ENCODE measurements at regions not wholly inside any gene's neighbourhood (a gene's known extent, or its start where the extent isn't known, plus 50 kb on each side); places are given as distances from the start of the nearest gene placed in this dataset.

- H3K27me3 ChIP-seq = no peaks in the 10 kb centered on the region
- H3K9ac ChIP-seq (ENCODE audit: low read depth in 2 of 2, low read length in 2 of 2) = no peak overlapping the region
- H3K4me3 ChIP-seq = no peak overlapping the region
- H3K9me3 ChIP-seq = no peaks in the 10 kb centered on the region
- TF ChIP-seq CTCF (IDR thresholded peaks at IDR 0.05) = no peak
- no peaks in the 10 kb centered on the region for H3K36me3 ChIP-seq
- H3K4me1 ChIP-seq = no peaks in the 10 kb centered on the region
- no peak overlapping the region for H3K27ac ChIP-seq
- intact Hi-C loops (cut with DNase I) = no loop called here
- no peak for DNase-seq
Measured at GRCh38 chr12:114194956-114195355, 211.0 kb downstream of the TBX5 start.

DNA sequence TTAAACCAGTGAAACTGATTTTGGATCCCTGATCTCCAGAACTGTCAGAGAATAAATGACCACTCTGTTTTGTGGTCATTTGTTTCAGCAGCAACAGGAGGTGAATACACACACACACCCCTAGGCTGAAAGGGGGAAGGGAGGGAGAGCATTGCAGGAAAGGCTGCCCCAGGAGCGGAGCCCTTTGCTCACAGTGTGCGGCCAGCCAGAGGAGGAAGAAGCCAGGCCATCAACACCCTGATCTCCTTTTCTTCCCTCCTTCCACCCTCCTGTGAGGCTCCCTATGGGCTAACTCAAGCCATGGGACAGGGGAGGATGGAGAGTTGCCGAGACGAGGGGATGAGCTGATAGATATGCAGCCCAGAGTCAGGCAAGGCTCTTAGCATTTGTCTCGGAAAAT, 211.9 kb downstream of the TBX5 start:
- Histone ChIP-seq H3K4me3 (no peak overlapping the region), H3K27me3 (no peaks in the 10 kb centered on the region), H3K9ac (ENCODE audit: low read depth in 2 of 2, low read length in 2 of 2) (no peak overlapping the region), H3K27ac (no peak overlapping the region), H3K4me1 (no peaks in the 10 kb centered on the region), H3K9me3 (no peaks in the 10 kb centered on the region), H3K36me3 (no peaks in the 10 kb centered on the region)
- no peak for TF ChIP-seq CTCF (IDR thresholded peaks at IDR 0.05)
- intact Hi-C loops (cut with DNase I) = no loop called here
- no peak for DNase-seq

DNA sequence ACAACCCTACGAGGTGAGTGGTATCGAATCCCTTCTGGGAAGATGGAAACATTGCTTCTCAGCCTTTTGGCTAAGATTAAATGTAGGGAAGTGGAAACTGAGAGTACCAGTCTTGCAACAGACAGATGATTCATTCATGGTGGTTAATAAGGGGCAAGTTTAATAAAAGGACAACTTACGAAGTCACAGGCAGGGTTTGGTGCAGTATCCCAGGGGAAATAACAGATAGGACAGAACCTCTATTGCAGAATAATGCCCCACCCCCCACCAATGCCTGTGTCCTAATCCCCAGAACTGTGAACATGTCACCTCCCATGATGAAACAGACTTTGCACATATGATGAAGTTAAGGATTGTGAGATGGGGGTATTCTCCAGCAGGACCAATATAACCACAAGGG, 212.5 kb downstream of the TBX5 start:
- Histone ChIP-seq H3K27ac (no peak overlapping the region), H3K27me3 (no peaks in the 10 kb centered on the region), H3K4me1 (no peaks in the 10 kb centered on the region), H3K36me3 (no peaks in the 10 kb centered on the region), H3K4me3 (no peak overlapping the region), H3K9me3 (no peaks in the 10 kb centered on the region), H3K9ac (ENCODE audit: low read depth in 2 of 2, low read length in 2 of 2) (no peak overlapping the region)
- DNase-seq = no peak
- intact Hi-C loops (cut with DNase I) = no loop called here
- no peak for TF ChIP-seq CTCF (IDR thresholded peaks at IDR 0.05)

DNA sequence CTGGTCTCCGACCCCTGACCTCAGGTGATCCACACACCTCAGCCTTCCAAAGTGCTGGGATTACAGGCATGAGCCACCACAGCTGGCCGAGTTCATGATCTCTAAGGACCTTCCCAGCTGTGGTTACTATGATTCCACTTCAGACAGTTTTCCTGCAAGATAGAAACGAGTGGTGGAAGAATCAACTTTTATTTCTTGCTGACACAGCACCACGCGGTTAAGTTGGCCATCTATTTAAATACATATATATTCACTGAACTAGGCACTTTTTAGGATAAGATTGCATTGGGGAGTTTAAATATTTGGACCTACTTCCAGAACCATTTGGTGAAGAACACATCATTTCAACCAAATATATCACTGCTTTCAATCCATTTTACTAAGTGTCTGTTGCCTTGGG, 213.4 kb downstream of the TBX5 start:
- no peak overlapping the region for H3K27ac ChIP-seq
- H3K4me1 ChIP-seq = no peaks in the 10 kb centered on the region
- no peaks in the 10 kb centered on the region for H3K27me3 ChIP-seq
- no peak for DNase-seq
- H3K9me3 ChIP-seq = no peaks in the 10 kb centered on the region
- H3K4me3 ChIP-seq = no peak overlapping the region
- TF ChIP-seq CTCF (IDR thresholded peaks at IDR 0.05) = no peak
- intact Hi-C loops (cut with DNase I) = no loop called here
- no peaks in the 10 kb centered on the region for H3K36me3 ChIP-seq
- H3K9ac ChIP-seq (ENCODE audit: low read depth in 2 of 2, low read length in 2 of 2) = no peak overlapping the region

GRCh38 chr12:114192013-114192412, 213.9 kb downstream of the TBX5 start:
- no peak for TF ChIP-seq CTCF (IDR thresholded peaks at IDR 0.05)
- Histone ChIP-seq H3K36me3 (no peaks in the 10 kb centered on the region), H3K4me3 (no peak overlapping the region), H3K27me3 (no peaks in the 10 kb centered on the region), H3K9ac (ENCODE audit: low read depth in 2 of 2, low read length in 2 of 2) (no peak overlapping the region), H3K9me3 (no peaks in the 10 kb centered on the region), H3K27ac (no peak overlapping the region), H3K4me1 (no peaks in the 10 kb centered on the region)
- no peak for DNase-seq
- intact Hi-C loops (cut with DNase I) = no loop called here

GRCh38 chr12:114191581-114191980, 214.4 kb downstream of the TBX5 start:
- H3K27me3 ChIP-seq = no peaks in the 10 kb centered on the region
- intact Hi-C loops (cut with DNase I) = no loop called here
- H3K9ac ChIP-seq (ENCODE audit: low read depth in 2 of 2, low read length in 2 of 2) = no peak overlapping the region
- TF ChIP-seq CTCF (IDR thresholded peaks at IDR 0.05) = no peak
- DNase-seq = no peak
- no peaks in the 10 kb centered on the region for H3K36me3 ChIP-seq
- no peak overlapping the region for H3K27ac ChIP-seq
- H3K4me3 ChIP-seq = no peak overlapping the region
- no peaks in the 10 kb centered on the region for H3K9me3 ChIP-seq
- no peaks in the 10 kb centered on the region for H3K4me1 ChIP-seq

All from colonic mucosa (tissue), 4 donors.